Endothelial cell of umbilical vein (primary cell): ENCODE measurements at regions not wholly inside any gene's neighbourhood (a gene's known extent, or its start where the extent isn't known, plus 50 kb on each side); places are given as distances from the start of the nearest gene placed in this dataset.

ENCODE experiments used
- BruUV-seq: library from RNA; stranded (reverse); fragments of 400-500 nt; replicated peaks from 2 replicates; lab custom pipeline; 2021; lab: Mats Ljungman, UMichigan
- CTCF ChIA-PET: fragments of 300-600, 350-600 bp; sonication (Branson Sonifier 250); formaldehyde crosslinking; loops from one replicate; lab custom pipeline; 2021; ENCODE audit warnings: antibody characterized with exemption, inconsistent platforms; lab: Charles Lee
- POLR2A ChIA-PET: fragments of 300-600, 350-600 bp; sonication (Branson Sonifier 250); formaldehyde crosslinking; loops from one replicate; lab custom pipeline; 2021; ENCODE audit warnings: antibody characterized with exemption, inconsistent platforms; lab: Charles Lee
- DNase-seq: peaks from one replicate; pipeline ENCODE4 v3.0.0-alpha.2; 2011; ENCODE audit warnings: low read depth, low spot score
- FAIRE-seq: peaks from 2 replicates; lab custom pipeline; 2011; peaks lifted over from hg19 to GRCh38; lab: Jason Lieb, UNC
- H2AFZ ChIP-seq: 2 replicates; pipeline ENCODE4 v1.6.0; 2012; ENCODE audit warnings: low read depth, low read length, control low read depth, inconsistent platforms
- H3K27ac ChIP-seq: 2 replicates; pipeline ENCODE4 v1.5.1; 2011; ENCODE audit warnings: low read depth, mild to moderate bottlenecking, control low read depth, low read length, moderate library complexity; ENCODE audit not compliant: insufficient read depth
- H3K27me3 ChIP-seq, 2 experiments: 2 replicates each; pipeline versions ENCODE4 v1.6.0 to v1.6.1; 2011; ENCODE audit warnings: low read length in 2 of 2, mixed read lengths in 1 of 2; ENCODE audit not compliant: control insufficient read depth in 2 of 2, insufficient read depth in 2 of 2
- H3K36me3 ChIP-seq, 2 experiments: 2 replicates in 1 of 2; 3 replicates in 1 of 2; pipeline ENCODE4 v1.5.1; 2011; ENCODE audit warnings: low read length in 2 of 2, mild to moderate bottlenecking in 1 of 2, moderate library complexity in 1 of 2; ENCODE audit not compliant: control insufficient read depth in 2 of 2, insufficient read depth in 2 of 2; ENCODE audit errors: extremely low read depth in 1 of 2
- H3K4me1 ChIP-seq: 3 replicates; pipeline ENCODE4 v1.5.1; 2011; ENCODE audit warnings: mild to moderate bottlenecking, low read length; ENCODE audit not compliant: control insufficient read depth, insufficient read depth; ENCODE audit errors: extremely low read depth
- H3K4me2 ChIP-seq: 2 replicates; pipeline ENCODE4 v1.6.1; 2011; ENCODE audit warnings: low read length, control low read depth, mixed read lengths; ENCODE audit not compliant: insufficient read depth
- H3K4me3 ChIP-seq, 3 experiments: fragments of 200-600 bp in 1 of 3; sonication (generic), shearing (Covaris generic) in 1 of 3; replicated peaks in 1 of 3; 2 replicates each; pipeline ENCODE4 v1.5.1; 2011 to 2016; ENCODE audit warnings: control low read depth in 3 of 3, low read length in 3 of 3, mild to moderate bottlenecking in 2 of 3, inconsistent platforms in 1 of 3, low read depth in 1 of 3, moderate library complexity in 1 of 3; ENCODE audit not compliant: insufficient read depth in 1 of 3
- H3K79me2 ChIP-seq: 2 replicates; pipeline ENCODE4 v1.6.0; 2012; ENCODE audit warnings: low read length, inconsistent platforms; ENCODE audit not compliant: control insufficient read depth, insufficient read depth
- H3K9ac ChIP-seq: replicated peaks from 2 replicates; pipeline ENCODE3; 2011; ENCODE audit warnings: low read length, control low read depth; ENCODE audit not compliant: insufficient read depth; ENCODE audit errors: extremely low read depth
- H3K9me1 ChIP-seq: replicated peaks from 3 replicates; pipeline ENCODE4 v1.6.0; 2011; ENCODE audit warnings: mild to moderate bottlenecking, low read length; ENCODE audit not compliant: control insufficient read depth, insufficient read depth; ENCODE audit errors: extremely low read depth
- H3K9me3 ChIP-seq: replicated peaks from 2 replicates; pipeline ENCODE4 v1.5.1; 2012; ENCODE audit warnings: low read length, inconsistent platforms; ENCODE audit not compliant: control insufficient read depth, insufficient read depth
- H4K20me1 ChIP-seq: replicated peaks from 2 replicates; pipeline ENCODE3; 2011; ENCODE audit warnings: mild to moderate bottlenecking, low read length; ENCODE audit not compliant: control insufficient read depth, insufficient read depth; ENCODE audit errors: extremely low read depth
- CTCF ChIP-seq, 2 donors: IDR thresholded peaks; 1 replicate in 1 of 2; 2 replicates in 1 of 2; pipeline ENCODE4 v1.5.1; 2011; ENCODE audit warnings: low read length in 2 of 2, mild to moderate bottlenecking in 2 of 2, moderate library complexity in 2 of 2, control low read depth in 1 of 2, inconsistent platforms in 1 of 2, low read depth in 1 of 2; ENCODE audit not compliant: insufficient read depth in 1 of 2; ENCODE audit errors: extremely low read depth in 1 of 2
- EZH2 ChIP-seq: IDR thresholded peaks from 2 replicates; pipeline ENCODE4 v1.6.1; 2012; ENCODE audit warnings: borderline replicate concordance, low read depth, mild to moderate bottlenecking, moderate library complexity, low read length, inconsistent platforms; ENCODE audit not compliant: severe bottlenecking
- FOS ChIP-seq: IDR thresholded peaks from 2 replicates; pipeline ENCODE4 v1.6.1; 2011; ENCODE audit warnings: mild to moderate bottlenecking, low read length, moderate library complexity, borderline replicate concordance; ENCODE audit not compliant: insufficient read depth
- GATA2 ChIP-seq: IDR thresholded peaks from 2 replicates; pipeline ENCODE4 v1.7.0; 2011; ENCODE audit warnings: low read depth, mild to moderate bottlenecking, moderate library complexity, mixed read lengths, low read length; ENCODE audit not compliant: insufficient read length, insufficient read depth
- JUN ChIP-seq: IDR thresholded peaks from 2 replicates; pipeline ENCODE4 v1.6.1; 2011; ENCODE audit warnings: borderline replicate concordance, low read depth; ENCODE audit not compliant: insufficient read length, insufficient read depth
- MYC ChIP-seq: IDR thresholded peaks from one replicate; pipeline ENCODE4 v1.6.1; 2011; ENCODE audit warnings: mild to moderate bottlenecking, low read depth, low read length
- POLR2A ChIP-seq: IDR thresholded peaks from 2 replicates; pipeline ENCODE4 v1.6.1; 2012; ENCODE audit warnings: low read depth, mild to moderate bottlenecking, control low read depth, low read length
- POLR2AphosphoS5 ChIP-seq: IDR thresholded peaks from 2 replicates; pipeline ENCODE4 v1.6.1; 2012; ENCODE audit warnings: low read depth, mild to moderate bottlenecking, control low read depth, low read length, moderate library complexity; ENCODE audit not compliant: insufficient read depth
- dilution Hi-C: fragments of 300-500 bp; cut with MboI; formaldehyde crosslinking; loops from one replicate; pipeline ENCODE4 v1.15.0; 2019; ENCODE audit warnings: low sequenced_read_pairs; ENCODE audit not compliant: extremely low pct_ligation_motif_present
- intact Hi-C: fragments of 100-400 bp; cut with micrococcal nuclease; formaldehyde crosslinking; loops from one replicate; pipeline ENCODE4 v1.10.0; 2022
- TF ChIP-seq, protein P1 (sequence below): IDR thresholded peaks from 2 replicates; pipeline ENCODE4 v1.6.1; 2011; ENCODE audit not compliant: insufficient read depth, insufficient read length

- H4K20me1 ChIP-seq = no peaks in the 10 kb centered on the region
- no peaks in the 10 kb centered on the region for H3K36me3 ChIP-seq
- DNase-seq (no peak), FAIRE-seq (no peak)
- no peak overlapping the region for H3K9ac ChIP-seq
- no peak overlapping the region for H2AFZ ChIP-seq
- no peak overlapping the region for H3K27ac ChIP-seq
- H3K4me1 ChIP-seq = no peaks in the 10 kb centered on the region
- no peak for TF ChIP-seq MYC
- TF ChIP-seq POLR2AphosphoS5 = no peak
- TF ChIP-seq JUN = no peak
- no peak for TF ChIP-seq GATA2
- no peak for TF ChIP-seq POLR2A
- TF ChIP-seq, protein P1, sequence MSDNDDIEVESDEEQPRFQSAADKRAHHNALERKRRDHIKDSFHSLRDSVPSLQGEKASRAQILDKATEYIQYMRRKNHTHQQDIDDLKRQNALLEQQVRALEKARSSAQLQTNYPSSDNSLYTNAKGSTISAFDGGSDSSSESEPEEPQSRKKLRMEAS = no peak
- TF ChIP-seq FOS = no peak
- no peak for TF ChIP-seq EZH2
- TF ChIP-seq CTCF (IDR thresholded peaks at IDR 0.05; ENCODE audit: extremely low read depth in 1 of 2, insufficient read depth in 1 of 2, low read depth in 1 of 2, low read length in 2 of 2) = no peak
- no peaks in the 10 kb centered on the region for H3K79me2 ChIP-seq
- CTCF ChIA-PET = no interaction called here
- no peak overlapping the region for H3K4me3 ChIP-seq
- dilution Hi-C loops = no loop called here
- intact Hi-C loops = no loop called here
- no peaks in the 10 kb centered on the region for H3K27me3 ChIP-seq
- no peaks in the 10 kb centered on the region for H3K9me3 ChIP-seq
- H3K4me2 ChIP-seq = no peak overlapping the region
- no peaks in the 10 kb centered on the region for H3K9me1 ChIP-seq
- BruUV-seq = no TSS peak
- POLR2A ChIA-PET = no interaction called here
These were observed 1892.3 kb upstream of the PCDH7 start for GRCh38 chr4:28827866-28828265.
